NCI-H1105 treated with DMSO at 0.1 percent for 48 hours (cell line): ENCODE measurements at regions not wholly inside any gene's neighbourhood (a gene's known extent, or its start where the extent isn't known, plus 50 kb on each side); places are given as distances from the start of the nearest gene placed in this dataset.
"Not testable (repeated sequence)": the region's sequence is repeated elsewhere in the genome, so short reads cannot be mapped to it uniquely, and the experiment has no call there.

ENCODE experiments used
- DNase-seq: peaks from one replicate; lab custom pipeline; 2025; lab: John Stamatoyannopoulos, UW

DNA sequence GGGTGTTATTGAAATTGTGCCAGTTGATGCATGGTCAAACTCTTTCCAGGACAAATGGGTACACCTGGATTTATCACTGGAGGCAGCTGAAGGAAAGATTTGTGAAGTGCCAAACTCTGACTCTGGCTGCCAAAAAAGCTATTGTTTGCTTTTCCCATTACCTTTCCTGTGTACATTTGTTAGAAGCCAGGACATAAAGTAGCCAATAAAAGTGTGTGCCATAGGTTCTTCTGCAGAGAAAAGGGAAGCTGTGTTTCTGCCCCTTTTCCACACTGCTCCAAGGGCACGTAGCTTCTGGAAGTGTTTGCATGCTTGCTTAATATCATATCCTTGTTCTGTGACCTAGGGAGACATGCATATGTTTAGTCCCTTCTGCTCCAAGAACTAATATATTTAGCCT is 1114.4 kb downstream of the SLC16A7 start:
- no peak for DNase-seq

DNA sequence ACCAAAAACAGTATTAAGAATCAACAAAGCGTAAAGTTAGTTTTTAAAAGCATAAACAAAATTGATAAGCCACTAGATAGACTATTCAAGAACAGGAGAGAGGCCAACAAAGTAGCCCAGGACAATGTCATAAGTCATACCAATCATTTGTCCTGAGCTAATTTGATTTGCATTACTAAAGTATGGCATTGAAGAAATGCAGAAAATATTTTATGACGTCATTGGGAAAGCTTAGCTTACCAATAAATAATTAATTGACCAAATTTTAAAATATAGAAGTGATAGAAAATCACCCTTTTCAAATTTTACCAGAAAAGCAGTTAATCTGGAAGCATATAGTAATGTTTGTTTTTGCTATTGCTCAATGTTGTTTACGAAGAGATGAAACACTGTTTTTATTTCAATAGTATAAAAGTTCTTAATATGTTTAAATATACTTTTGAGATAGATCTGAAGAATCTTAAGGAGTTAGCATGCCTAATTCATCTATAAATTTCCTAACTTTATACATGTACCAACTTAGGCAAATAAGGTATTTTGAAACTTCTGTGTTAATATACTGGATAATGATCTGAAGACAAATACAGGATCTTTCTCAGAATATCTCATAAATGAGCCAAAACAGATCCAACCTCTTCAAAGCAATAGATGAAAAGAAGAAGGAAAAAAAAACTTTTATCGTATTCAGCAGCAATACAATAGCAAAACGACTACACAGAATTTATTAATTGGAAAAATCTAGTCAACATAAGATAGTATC is 1118.5 kb downstream of the SLC16A7 start:
- DNase-seq = no peak

DNA sequence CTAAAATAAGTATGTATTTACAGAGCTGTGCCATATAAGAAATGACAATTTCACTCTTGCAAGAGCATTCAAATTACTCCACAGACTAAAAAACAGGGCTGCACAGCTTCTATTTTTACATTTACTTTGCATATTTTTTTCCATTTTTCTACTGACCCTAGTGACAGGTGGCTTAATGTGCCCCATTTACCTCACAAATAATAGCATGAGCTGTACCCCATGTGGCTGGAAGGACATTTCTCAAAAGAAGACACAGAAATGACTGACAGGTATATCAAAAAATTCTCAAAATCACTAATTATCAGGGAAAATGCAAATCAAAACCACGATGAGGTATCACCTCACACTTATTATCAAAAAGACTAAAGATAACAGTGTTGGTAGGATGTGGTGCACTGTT is 1128.6 kb downstream of the SLC16A7 start:
- DNase-seq = no peak

DNA sequence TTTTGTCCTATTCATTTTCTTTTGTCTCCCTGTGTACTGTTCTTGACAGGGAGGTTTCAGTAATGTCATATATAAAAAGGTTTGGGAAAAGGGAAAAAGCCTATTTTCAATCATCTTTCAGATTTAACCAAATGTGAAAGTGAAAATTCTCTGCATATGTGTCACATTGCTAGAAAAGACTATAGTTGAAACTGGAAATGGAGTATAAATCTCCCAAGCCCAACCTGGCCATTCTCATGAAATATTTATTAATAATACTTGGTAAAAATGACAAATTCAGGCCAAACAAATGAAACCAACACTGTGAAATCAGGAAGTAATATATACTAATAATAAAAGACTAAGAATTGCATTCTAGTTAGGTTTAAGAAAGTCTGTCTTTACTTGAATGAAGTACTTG is 1129.2 kb downstream of the SLC16A7 start:
- no peak for DNase-seq

DNA sequence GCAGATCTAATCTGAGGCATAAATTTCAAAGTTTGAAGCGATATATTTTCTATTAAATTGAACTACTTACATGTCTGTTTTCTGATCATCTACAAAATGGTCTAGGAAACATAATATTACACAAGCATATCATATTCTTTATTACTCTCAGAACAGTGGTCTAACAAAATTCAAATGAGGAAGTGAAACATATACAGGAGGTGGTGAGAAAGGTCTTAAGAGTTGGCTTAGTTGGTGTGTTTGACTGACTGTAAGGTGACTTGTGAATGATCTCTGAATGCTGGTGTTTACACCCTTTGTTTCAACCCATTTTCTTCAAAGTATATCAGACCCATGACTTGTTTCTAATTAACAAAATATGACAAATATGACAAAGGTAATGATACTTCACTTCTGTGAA is 1156.8 kb downstream of the SLC16A7 start:
- DNase-seq = no peak

DNA sequence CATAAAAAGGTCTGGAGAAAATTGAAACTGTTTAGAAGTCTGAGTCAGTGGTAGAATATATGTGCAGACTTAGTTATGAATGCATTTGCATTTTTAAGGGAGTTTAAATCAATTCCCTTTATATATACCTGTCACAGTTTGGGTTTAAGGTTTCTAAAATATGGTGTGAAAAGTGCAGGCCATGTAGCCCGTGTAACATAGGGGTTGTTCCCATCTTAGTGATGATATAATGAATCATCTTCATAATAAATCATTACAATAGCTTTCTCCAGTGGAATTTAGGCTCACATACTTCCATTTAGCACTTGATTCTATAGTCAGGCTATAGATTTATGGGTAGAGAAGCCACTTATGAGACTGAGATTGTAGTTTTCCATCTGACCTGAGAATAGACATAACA is 1162.4 kb downstream of the SLC16A7 start:
- no peak for DNase-seq

DNA sequence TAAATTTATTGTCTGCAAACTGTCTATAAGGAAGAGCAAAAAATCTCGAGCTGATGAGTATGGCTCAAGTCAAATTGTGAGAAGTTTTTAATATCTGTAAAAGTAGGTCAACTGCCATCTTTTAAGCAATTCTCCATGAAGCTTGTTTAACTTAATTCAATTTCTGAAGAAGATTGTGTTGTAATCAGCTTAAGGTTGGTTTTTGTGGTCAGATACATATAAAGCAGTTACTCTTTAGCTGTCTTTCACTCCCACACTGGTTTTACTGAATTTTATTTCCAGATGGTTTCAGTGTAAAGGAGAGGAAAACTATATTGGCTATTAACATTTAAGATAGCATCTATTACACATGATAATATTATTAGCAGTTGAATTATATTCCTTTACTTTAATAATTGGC is 1165.1 kb downstream of the SLC16A7 start:
- DNase-seq = no peak

DNA sequence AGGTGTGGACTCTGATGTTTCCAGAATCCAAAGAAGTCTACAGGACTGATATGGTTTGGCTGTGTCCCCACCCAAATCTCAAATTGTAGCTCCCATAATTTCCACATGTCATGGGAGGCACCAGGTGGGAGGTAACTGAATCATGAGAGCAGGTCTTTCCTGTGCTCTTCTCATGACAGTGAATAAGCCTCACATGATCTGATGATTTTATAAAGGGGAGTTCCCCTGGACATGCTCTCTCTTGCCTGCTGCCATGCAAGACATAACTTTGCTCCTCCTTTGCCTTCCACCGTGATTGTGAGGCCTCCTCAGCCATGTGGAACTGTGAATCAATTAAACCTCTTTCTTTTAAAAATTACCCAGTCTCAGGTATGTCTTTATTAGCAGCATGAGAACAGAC is 1205.3 kb downstream of the SLC16A7 start:
- DNase-seq = not testable (repeated sequence)

DNA sequence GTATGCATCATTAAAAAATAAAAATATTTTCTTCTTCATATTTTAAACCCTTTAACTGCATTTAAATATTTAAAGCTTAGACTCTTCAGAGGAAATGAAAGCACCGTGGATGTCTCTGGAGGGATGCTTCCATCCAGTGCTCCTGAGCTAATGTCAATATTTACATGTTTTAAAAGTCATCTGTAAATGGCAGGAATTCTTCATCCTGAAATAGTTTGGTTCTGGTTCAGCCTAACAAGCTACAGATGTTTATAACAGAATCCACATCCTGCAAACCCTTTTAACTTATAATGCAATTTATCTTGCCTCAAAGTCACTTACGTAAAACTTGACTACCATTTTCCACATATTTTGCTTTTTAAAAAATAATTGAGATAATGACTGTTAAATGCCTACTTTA is 1207.3 kb downstream of the SLC16A7 start:
- no peak for DNase-seq

DNA sequence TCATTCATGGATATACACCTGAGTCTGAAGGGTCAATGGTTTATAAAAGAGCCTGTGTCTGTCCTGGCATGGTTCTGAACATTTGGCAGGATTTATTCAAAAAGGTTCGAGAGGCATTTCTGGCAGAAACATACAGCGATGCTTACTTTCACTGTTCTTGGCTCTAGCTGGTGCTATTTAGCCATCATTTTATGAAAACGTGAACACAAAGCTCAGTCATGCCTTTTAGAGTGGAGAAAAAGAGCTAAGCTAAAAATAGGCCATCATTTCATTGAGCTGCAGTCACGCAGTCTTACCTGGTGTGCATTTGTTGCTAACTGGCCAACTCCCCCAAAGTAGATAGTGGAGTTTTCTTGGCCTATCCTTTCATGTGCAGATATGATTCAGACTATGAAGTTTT is 1209.5 kb downstream of the SLC16A7 start:
- no peak for DNase-seq

DNA sequence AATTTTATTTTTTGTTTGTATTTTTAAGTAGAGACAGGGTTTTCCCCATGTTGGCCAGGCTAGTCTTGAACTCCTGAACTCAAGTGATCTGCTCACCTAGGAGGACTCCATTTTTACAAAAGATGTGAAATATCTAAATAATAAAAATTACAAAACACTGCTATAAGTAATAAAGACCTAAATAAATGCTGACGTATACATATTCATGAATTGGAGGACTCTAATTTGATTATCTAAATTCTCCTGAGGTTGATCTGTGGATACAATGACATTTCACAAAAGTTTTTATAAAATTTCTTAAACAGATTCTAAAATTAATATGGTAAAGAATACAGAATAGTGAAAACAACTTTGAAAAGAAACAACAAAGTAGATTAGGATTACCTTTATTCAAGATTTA is 1224.0 kb downstream of the SLC16A7 start:
- DNase-seq = no peak

DNA sequence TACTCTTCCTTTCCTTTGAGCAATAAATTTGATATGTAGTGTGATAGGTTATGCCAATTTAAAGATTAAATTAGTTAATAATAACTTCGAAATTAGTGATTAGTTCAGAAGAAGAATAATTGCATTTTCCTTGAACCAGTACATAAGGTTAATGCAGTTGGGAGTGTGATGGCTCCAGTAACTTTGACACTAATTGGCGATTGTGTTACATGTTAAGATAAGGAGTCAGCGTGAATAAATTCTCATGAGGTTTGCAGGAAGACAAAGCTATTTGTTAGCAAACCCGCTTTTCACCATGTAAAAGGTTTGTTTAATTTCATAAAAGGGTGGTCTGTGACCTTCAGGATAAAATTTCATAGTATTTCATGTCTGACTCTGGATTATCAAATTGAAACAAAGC is 1226.8 kb downstream of the SLC16A7 start:
- DNase-seq = no peak

DNA sequence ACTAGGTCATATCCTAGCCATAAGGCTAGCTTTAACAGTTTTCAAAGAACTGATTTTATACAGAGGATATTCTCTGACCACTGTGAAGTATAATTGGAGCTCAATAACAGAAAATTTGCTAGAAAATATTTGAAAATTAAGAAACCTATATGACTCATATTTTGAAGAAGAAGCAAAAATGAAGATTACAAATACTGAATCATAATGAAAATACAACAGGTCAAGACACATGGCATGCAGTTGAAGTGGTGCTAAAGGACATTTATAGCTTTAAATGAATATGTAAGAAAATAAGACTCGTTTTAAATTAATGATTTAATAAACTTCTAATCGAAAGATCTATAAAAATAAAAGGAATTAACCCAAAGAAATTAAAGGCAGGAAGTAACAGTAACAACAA is 1234.6 kb downstream of the SLC16A7 start:
- no peak for DNase-seq

DNA sequence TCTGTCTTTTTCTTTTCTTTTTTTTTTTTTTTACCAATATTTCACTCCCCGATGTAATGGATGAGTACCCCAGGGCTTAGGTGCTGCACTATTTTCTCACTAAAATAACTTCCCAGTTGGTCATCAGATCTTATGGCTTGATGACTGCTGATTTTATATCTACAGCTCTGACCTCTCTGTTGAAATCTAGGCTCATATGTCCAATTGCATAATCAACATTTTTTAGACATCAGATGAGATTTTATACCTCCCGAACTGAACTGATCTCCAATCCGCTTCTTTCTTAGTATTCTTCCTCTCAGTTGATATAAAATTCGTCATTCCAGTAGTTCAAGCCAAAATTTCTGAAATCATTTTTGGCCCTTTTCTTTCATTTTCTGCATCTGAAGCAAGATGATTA is 1236.5 kb downstream of the SLC16A7 start:
- DNase-seq = no peak

DNA sequence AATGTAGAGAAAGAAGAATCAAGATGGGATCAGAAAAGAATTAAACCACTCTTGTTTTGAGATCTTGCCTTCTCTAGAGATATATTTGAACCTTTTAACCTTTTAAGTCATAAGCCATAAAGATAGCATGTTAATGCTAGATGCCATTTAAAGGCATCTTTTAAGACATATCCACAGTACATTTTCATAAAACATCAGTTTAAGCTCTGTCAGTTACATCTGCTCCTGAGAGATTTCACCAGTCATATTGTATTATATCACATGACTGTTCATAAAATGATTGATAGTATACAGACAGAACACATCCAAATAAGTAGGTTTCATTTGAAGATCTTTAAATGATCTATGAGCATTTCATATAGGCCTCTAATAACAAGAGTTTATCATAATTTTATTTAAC is 1238.5 kb downstream of the SLC16A7 start:
- DNase-seq = no peak

DNA sequence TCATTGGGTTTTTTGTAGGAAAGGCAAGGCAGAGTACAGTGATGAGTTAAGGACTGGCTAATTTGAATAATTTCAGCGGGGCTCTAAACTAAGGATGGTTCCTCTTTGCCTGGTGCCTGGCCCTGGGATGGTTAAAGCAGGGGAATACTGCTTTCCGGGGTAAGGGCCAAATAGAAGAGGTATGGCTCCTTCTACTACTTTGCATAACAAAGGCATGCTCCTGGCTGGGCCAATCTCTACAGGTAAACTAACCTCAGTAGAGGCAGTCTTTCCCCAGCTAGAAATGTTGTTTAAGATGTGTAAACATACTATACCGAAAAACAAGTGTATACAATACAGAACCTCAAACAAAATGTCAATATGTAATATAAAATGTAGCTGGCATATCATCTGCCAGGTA is 1239.0 kb downstream of the SLC16A7 start:
- no peak for DNase-seq

DNA sequence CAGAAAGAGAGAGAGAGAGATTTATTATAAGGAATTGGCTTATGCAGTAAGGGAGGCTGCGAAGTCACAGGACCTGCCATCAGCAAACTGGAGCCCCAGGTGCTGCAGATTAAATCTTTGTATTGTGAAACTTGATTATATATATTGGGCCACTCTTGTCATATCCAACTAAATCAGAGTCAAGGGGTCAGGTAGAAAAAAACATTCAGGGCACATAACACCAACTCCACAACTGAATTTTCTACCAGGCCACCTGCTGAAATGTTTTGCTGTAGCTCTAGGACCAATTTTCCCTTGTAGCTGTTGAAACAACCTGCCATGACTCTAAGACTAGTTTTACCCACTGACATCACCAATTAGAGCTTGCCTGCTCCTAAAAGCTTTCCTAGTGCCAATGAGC is 1240.8 kb downstream of the SLC16A7 start:
- no peak for DNase-seq

DNA sequence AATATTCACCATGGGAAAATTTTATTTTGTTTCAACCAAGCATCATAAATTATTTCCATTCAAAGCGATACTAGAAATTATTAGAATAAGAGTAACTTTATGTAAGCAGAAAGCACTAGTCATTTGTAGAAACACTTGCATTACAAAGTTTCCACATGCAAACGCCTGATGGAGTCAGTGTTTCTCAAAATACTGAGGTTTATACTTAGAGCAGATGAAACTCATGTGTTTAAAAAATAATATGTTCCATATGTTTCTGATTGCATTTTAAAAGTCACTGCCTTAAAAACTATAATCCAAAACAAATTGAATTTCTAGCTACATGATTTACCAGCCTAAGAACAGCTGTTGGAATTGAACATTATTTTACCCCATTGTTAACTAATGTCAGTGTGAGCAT is 1246.4 kb downstream of the SLC16A7 start:
- no peak for DNase-seq

DNA sequence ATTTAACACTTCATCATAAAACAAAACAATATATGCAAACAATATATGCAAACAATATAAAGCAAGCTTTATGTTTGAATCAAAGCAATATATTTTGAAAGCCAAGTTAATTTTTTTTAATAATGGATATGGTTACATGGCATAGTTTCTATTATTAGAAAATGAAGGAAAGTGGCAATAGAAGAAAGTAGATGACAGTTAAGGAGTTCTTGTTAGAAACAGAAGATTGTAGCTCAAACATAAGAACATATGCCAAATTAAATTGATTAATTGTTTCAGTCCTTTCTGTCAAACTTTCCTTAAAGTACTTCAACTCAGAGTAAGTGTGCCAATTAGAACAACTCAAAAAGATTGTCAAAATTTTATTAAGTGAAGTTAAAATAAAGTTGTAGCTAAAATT is 1248.3 kb downstream of the SLC16A7 start:
- no peak for DNase-seq

DNA sequence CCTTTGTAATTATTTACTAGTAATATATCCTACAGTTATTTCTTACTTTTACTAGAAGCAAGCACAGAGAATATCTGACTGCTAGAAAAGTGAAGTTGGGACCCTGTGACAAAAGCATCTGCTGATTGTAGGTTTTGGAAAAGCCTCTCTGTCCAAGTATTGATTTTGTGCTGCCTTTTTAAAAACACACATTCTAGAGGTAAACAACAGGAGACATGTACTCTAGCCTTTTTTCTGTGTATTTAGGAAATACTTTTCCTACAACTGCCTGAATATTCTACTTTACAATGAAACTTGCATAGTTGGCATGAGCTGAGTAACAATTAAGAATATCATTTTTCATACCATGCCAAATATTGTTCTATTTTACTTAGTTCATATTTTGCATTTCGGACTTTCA is 1249.0 kb downstream of the SLC16A7 start:
- DNase-seq = no peak

DNA sequence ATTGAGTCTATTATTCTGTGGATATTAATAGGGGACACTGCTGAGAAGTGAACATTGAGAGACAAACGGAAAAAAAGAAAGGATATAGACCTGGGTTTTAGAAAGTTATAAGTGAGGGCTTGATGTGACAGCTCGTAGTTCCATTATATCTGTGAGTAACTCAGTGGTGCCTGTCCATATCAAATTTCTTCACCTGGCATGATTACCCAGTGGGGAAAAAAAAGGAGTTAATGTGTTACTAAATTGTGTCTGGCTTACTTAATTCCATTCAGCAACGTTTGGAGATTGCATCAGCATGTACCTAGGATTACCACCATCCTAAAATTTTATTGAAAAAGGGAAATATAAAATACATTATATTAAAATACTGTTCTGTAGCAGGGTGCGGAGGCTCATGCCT is 1249.9 kb downstream of the SLC16A7 start:
- DNase-seq = no peak

DNA sequence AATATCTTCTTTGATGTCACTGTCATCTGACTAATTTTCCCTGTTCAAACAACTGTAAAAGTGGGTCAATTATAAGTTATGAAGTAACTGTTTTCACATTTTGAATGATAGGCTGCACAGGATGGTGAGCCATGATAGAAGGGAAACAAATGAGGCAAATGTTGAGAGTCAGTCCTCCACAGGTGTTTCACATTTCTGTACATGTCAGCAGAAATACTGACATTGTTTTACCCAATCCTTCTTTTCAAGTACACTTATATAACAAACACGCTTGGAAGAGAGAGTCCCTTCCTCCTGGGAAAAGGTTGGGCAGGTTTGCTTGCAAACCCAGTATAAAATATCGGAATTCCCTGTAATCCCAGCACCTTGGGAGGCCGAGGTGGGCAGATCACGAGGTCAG is 1251.5 kb downstream of the SLC16A7 start:
- no peak for DNase-seq

DNA sequence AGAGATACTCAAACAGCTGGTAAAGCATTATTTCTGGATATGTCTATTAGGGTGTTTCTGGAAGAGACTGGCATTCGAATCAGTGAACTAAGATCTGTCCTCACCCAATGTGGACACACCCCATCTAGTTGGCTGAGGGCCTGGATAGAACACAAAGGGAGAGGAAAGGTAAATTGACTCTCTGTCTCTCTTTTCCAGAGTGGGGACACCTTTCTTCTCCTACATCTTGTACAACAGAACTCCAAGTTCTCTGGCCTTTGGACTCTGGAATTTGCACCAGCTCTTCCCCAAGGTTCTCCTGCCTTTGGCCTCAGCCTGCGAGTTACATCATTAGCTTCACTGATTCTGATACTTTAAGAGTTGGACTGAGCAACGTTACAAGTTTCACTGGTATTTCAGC is 1253.9 kb downstream of the SLC16A7 start:
- DNase-seq = no peak

DNA sequence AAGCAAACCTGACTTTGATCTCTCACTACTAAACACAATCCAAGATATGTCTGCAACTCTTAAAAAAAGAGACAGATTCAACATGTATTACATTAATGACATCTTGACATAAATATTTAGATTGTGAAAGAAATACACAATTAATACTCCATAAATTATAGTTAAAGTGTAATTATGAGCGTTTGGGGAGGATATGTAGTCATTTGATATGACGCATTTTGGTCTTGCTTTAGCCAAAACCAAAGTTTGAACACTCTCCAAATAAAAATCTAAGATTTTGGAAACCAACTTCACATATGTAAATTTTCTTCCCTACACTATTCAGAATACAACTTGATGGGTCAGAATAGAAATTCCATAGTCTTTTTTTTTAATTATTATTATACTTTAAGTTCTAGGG is 1257.6 kb downstream of the SLC16A7 start:
- no peak for DNase-seq

DNA sequence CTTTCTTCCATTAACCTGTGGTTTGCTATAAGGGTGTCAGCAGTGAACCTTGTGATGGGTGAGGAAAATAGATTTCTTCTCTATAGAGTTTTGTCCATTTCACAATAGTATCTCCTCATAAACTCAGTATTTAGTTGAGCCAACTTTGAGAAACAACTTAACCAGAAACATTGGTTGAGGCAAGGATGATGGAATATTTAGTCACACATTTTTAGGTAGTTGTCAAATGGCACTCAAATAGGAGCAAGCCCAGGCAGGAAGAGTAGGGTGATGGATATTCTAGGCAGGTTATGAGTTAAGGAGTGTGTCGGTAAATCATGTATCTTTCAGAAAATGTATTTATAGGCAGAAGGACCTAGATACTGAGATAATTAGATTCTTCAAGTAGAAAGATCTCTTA is 1267.6 kb downstream of the SLC16A7 start:
- DNase-seq = no peak
